Thyroid gland (tissue), 4 donors: ENCODE measurements at regions not wholly inside any gene's neighbourhood (a gene's known extent, or its start where the extent isn't known, plus 50 kb on each side); places are given as distances from the start of the nearest gene placed in this dataset.

ENCODE experiments used
- CTCF ChIP-seq, 6 experiments: fragments of 200-600 bp in 3 of 6; fragments of 450-650 bp in 3 of 6; sonication (generic) in 3 of 6; IDR thresholded peaks; one replicate each; pipeline ENCODE4 v1.5.1; 2016 to 2019; ENCODE audit warnings: antibody characterized with exemption in 6 of 6, mild to moderate bottlenecking in 2 of 6, inconsistent platforms in 1 of 6, moderate library complexity in 1 of 6
- POLR2A ChIP-seq, 2 donors: fragments of 450-650 bp; IDR thresholded peaks; one replicate each; pipeline ENCODE4 v1.6.1; 2017; ENCODE audit warnings: antibody characterized with exemption in 2 of 2, mild to moderate bottlenecking in 2 of 2, moderate library complexity in 1 of 2

GRCh38 chr20:48215536-48215935 is 430.3 kb upstream of the SULF2 start:
- no peak for TF ChIP-seq CTCF (IDR thresholded peaks at IDR 0.05)
- TF ChIP-seq POLR2A (IDR thresholded peaks at IDR 0.05): no peak
